ENCODE measurements at regions not wholly inside any gene's neighbourhood (a gene's known extent, or its start where the extent isn't known, plus 50 kb on each side); places are given as distances from the start of the nearest gene placed in this dataset.

GRCh38 chr5:44441460-44441859 lies 52.2 kb upstream of the FGF10 start:
- no peak for TF ChIP-seq CTCF (IDR thresholded peaks at IDR 0.05)
- TF ChIP-seq POLR2A (IDR thresholded peaks at IDR 0.05): no peak
- TF ChIP-seq POLR2AphosphoS5 (IDR thresholded peaks at IDR 0.05): no peak
- TF ChIP-seq EP300 (IDR thresholded peaks at IDR 0.05; ENCODE audit: low read depth): no peak
